GM12878 (cell line): ENCODE measurements at regions not wholly inside any gene's neighbourhood (a gene's known extent, or its start where the extent isn't known, plus 50 kb on each side); places are given as distances from the start of the nearest gene placed in this dataset.

ENCODE experiments used
- ATAC-seq: fragments of 200-7000 bp; cut with Tn5 transposase; 3 replicates; pipeline ENCODE4 v1.9.1; 2020; ENCODE audit warnings: mild to moderate bottlenecking, moderate library complexity
- BruUV-seq: library from RNA; stranded (reverse); fragments of 400-500 nt; replicated peaks from 2 replicates; lab custom pipeline; 2021; lab: Mats Ljungman, UMichigan
- CTCF ChIA-PET: fragments of 300-600 bp; sonication (Branson Sonifier 250); formaldehyde crosslinking; extraction: SDS; loops from one replicate; lab custom pipeline; 2021; ENCODE audit warnings: inconsistent platforms; lab: Yijun Ruan, JAX
- POLR2A ChIA-PET: fragments of 350-600 bp; formaldehyde crosslinking; extraction: SDS; loops from one replicate; lab custom pipeline; 2021; ENCODE audit warnings: inconsistent platforms; lab: Charles Lee
- RAD21 ChIA-PET: fragments of 300-600 bp; sonication (Branson Sonifier 250); formaldehyde crosslinking; loops from one replicate; lab custom pipeline; 2023; ENCODE audit warnings: antibody characterized with exemption; ENCODE audit not compliant: unreplicated experiment; lab: Charles Lee
- SMC1A ChIA-PET: fragments of 300-600 bp; sonication (Branson Sonifier 250); formaldehyde crosslinking; loops from one replicate; lab custom pipeline; 2023; ENCODE audit not compliant: unreplicated experiment, uncharacterized antibody; lab: Charles Lee
- DNase-seq: peaks from one replicate; pipeline ENCODE4 v3.0.0-alpha.2; 2011; ENCODE audit warnings: low read depth, low spot score
- FAIRE-seq: peaks from 3 replicates; lab custom pipeline; 2011; peaks lifted over from hg19 to GRCh38; lab: Jason Lieb, UNC
- H2AFZ ChIP-seq: 2 replicates; pipeline ENCODE4 v1.6.0; 2011; ENCODE audit warnings: low read depth, low read length, control low read depth; ENCODE audit not compliant: control insufficient read depth
- H3K27ac ChIP-seq: 2 replicates; pipeline ENCODE4 v1.5.1; 2011; ENCODE audit warnings: control low read depth; ENCODE audit not compliant: control insufficient read depth, insufficient read depth
- H3K27me3 ChIP-seq, 2 experiments: replicated peaks in 1 of 2; 2 replicates each; pipeline versions ENCODE4 v1.6.0 to v1.6.1; 2011; ENCODE audit warnings: low read length in 1 of 2; ENCODE audit not compliant: control insufficient read depth in 2 of 2, insufficient read depth in 2 of 2
- H3K36me3 ChIP-seq, 2 experiments: 2 replicates each; pipeline ENCODE4 v1.5.1; 2011; ENCODE audit warnings: low read length in 1 of 2; ENCODE audit not compliant: control insufficient read depth in 2 of 2, insufficient read depth in 2 of 2
- H3K4me1 ChIP-seq: 2 replicates; pipeline ENCODE4 v1.6.1; 2011; ENCODE audit warnings: mild to moderate bottlenecking, low read length, moderate library complexity, mixed read lengths; ENCODE audit not compliant: control insufficient read depth, insufficient read depth
- H3K4me2 ChIP-seq: 2 replicates; pipeline ENCODE4 v1.6.0; 2011; ENCODE audit warnings: control low read depth; ENCODE audit not compliant: control insufficient read depth, insufficient read depth
- H3K4me3 ChIP-seq: fragments of 200-600 bp; sonication (generic); 2 replicates; pipeline ENCODE4 v1.5.1; 2016
- H3K79me2 ChIP-seq: 2 replicates; pipeline ENCODE4 v1.6.0; 2011; ENCODE audit warnings: low read length; ENCODE audit not compliant: control insufficient read depth, insufficient read depth
- H3K9ac ChIP-seq: 2 replicates; pipeline ENCODE4 v1.8.0; 2011; ENCODE audit warnings: low read length, control low read depth, mixed read lengths; ENCODE audit not compliant: control insufficient read depth, insufficient read depth
- H3K9me3 ChIP-seq: replicated peaks from 3 replicates; pipeline ENCODE4 v1.5.1; 2011; ENCODE audit warnings: mild to moderate bottlenecking, low read length; ENCODE audit not compliant: control insufficient read depth, insufficient read depth
- H4K20me1 ChIP-seq: 2 replicates; pipeline ENCODE4 v1.6.0; 2011; ENCODE audit not compliant: control insufficient read depth, insufficient read depth
- BCL11A ChIP-seq: IDR thresholded peaks from 2 replicates; pipeline ENCODE4 v1.6.1; 2011; ENCODE audit warnings: low read depth, low read length
- CREM ChIP-seq: IDR thresholded peaks from 2 replicates; pipeline ENCODE4 v1.6.1; 2014; ENCODE audit warnings: antibody characterized with exemption, low read depth
- DPF2 ChIP-seq: fragments of 450-650 bp; IDR thresholded peaks from 2 replicates; pipeline ENCODE4 v1.6.1; 2017; ENCODE audit warnings: mild to moderate bottlenecking
- GATAD2B ChIP-seq: fragments of 450-650 bp; conservative IDR thresholded peaks from 2 replicates; pipeline ENCODE4 v1.6.1; 2017; ENCODE audit warnings: low read depth, mild to moderate bottlenecking, moderate library complexity
- HCFC1 ChIP-seq: fragments of 150-350 bp; IDR thresholded peaks from 2 replicates; pipeline ENCODE4 v1.6.1; 2014; ENCODE audit warnings: low read length
- HDAC2 ChIP-seq: fragments of 200-600 bp; sonication (generic); IDR thresholded peaks from 2 replicates; pipeline ENCODE4 v1.6.1; 2017
- KDM1A ChIP-seq: fragments of 200-600 bp; sonication (generic); IDR thresholded peaks from 2 replicates; pipeline ENCODE4 v1.6.1; 2016; ENCODE audit warnings: borderline replicate concordance
- NBN ChIP-seq: fragments of 450-650 bp; IDR thresholded peaks from 2 replicates; pipeline ENCODE4 v1.6.1; 2016
- RAD51 ChIP-seq: fragments of 450-650 bp; IDR thresholded peaks from 2 replicates; pipeline ENCODE4 v1.6.1; 2016; ENCODE audit warnings: moderate library complexity, mild to moderate bottlenecking, inconsistent platforms
- RFX5 ChIP-seq: IDR thresholded peaks from 2 replicates; pipeline ENCODE4 v1.6.1; 2011; ENCODE audit warnings: low read depth, low read length, improper control_type of control experiment
- STAT3 ChIP-seq: IDR thresholded peaks from 2 replicates; pipeline ENCODE4 v1.6.1; 2011; ENCODE audit warnings: low read depth, low read length, improper control_type of control experiment
- ZNF24 ChIP-seq: fragments of 450-650 bp; IDR thresholded peaks from 2 replicates; pipeline ENCODE4 v1.6.1; 2017; ENCODE audit warnings: antibody characterized with exemption, mild to moderate bottlenecking
- WGBS: methylation state at CpG from one replicate; pipeline ENCODE4 v1.1.6; 2016; ENCODE audit warnings: low lambda C conversion rate; ENCODE audit not compliant: insufficient replicate concordance, insufficient coverage; ENCODE audit errors: missing lambda C conversion rate; 5-methylcytosine and 5-hydroxymethylcytosine counted together
- in situ Hi-C: fragments of 300-500 bp; cut with MboI; formaldehyde crosslinking; loops from 9 replicates; pipeline ENCODE4 v1.14.3; 2018; ENCODE audit warnings: mixed read lengths
- intact Hi-C: fragments of 100-400 bp; cut with micrococcal nuclease; formaldehyde crosslinking; loops from one replicate; pipeline ENCODE4 v1.14.2; 2022; ENCODE audit not compliant: unreplicated experiment
- TF ChIP-seq, protein P1 (sequence below): IDR thresholded peaks from 2 replicates; pipeline ENCODE4 v1.6.1; 2011; ENCODE audit warnings: low read depth, mild to moderate bottlenecking, low read length, moderate library complexity, borderline replicate concordance; ENCODE audit errors: extremely low read depth
- TF ChIP-seq, protein P2 (sequence below): IDR thresholded peaks from 2 replicates; pipeline ENCODE4 v1.6.1; 2012; ENCODE audit warnings: improper control_type of control experiment, low read depth, low read length; ENCODE audit not compliant: insufficient replicate concordance
- TF ChIP-seq, protein P3 (sequence below): fragments of 450-650 bp; IDR thresholded peaks from 2 replicates; pipeline ENCODE4 v1.6.1; 2016; ENCODE audit warnings: mild to moderate bottlenecking

DNA sequence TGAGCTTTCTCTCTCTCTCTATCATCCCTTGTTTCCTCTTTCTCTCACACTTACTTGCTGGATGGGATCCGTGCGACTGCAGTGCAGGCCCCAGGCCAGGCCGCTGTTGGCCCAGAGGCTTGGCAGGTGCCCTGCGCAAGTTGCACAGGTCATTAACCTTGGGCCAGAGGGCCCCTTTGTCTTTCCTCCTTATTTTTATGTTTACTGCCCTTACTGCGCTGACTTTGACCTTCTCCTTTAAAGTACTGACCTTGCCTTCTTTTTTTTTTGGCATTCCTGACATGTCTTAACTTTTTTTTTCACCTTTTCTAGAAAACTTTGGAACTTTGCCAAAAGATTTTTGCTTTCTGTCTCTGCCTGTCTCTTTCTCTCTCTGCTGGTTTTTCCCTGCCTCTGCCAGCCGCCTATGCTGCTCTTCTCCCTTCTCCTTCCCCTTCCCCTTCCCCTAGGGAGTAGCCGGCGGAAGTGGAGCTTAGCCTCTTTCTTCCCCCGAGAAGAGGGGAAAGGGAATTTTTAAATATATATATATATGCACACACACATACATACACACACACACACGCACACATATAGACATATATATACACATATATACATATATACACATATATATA is 59.6 kb upstream of the CDH4 start:
- DNase-seq (no peak), ATAC-seq (no peak), FAIRE-seq (no peak)
- Histone ChIP-seq H4K20me1 (no peaks in the 10 kb centered on the region), H3K27me3 (no peaks in the 10 kb centered on the region), H3K9me3 (no peaks in the 10 kb centered on the region; the same call in 2 of the 3 replicates), H3K9ac (no peak overlapping the region), H3K4me2 (no peak overlapping the region), H3K79me2 (no peaks in the 10 kb centered on the region), H3K4me3 (no peak overlapping the region), H3K36me3 (no peaks in the 10 kb centered on the region), H2AFZ (no peak overlapping the region), H3K27ac (no peak overlapping the region), H3K4me1 (no peaks in the 10 kb centered on the region)
- WGBS: 50% methylated on average over 8 of the region's 10 CpGs
- intact Hi-C loops: no loop called here
- BruUV-seq: no TSS peak
- TF ChIP-seq BCL11A (no peak), ZNF24 (no peak), RAD51 (no peak), STAT3 (no peak), CREM (no peak), HDAC2 (no peak), RFX5 (no peak), KDM1A (no peak), DPF2 (no peak), NBN (no peak), HCFC1 (no peak), GATAD2B (no peak)
- TF ChIP-seq, protein P1, sequence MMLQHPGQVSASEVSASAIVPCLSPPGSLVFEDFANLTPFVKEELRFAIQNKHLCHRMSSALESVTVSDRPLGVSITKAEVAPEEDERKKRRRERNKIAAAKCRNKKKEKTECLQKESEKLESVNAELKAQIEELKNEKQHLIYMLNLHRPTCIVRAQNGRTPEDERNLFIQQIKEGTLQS: no peak
- TF ChIP-seq, protein P2, sequence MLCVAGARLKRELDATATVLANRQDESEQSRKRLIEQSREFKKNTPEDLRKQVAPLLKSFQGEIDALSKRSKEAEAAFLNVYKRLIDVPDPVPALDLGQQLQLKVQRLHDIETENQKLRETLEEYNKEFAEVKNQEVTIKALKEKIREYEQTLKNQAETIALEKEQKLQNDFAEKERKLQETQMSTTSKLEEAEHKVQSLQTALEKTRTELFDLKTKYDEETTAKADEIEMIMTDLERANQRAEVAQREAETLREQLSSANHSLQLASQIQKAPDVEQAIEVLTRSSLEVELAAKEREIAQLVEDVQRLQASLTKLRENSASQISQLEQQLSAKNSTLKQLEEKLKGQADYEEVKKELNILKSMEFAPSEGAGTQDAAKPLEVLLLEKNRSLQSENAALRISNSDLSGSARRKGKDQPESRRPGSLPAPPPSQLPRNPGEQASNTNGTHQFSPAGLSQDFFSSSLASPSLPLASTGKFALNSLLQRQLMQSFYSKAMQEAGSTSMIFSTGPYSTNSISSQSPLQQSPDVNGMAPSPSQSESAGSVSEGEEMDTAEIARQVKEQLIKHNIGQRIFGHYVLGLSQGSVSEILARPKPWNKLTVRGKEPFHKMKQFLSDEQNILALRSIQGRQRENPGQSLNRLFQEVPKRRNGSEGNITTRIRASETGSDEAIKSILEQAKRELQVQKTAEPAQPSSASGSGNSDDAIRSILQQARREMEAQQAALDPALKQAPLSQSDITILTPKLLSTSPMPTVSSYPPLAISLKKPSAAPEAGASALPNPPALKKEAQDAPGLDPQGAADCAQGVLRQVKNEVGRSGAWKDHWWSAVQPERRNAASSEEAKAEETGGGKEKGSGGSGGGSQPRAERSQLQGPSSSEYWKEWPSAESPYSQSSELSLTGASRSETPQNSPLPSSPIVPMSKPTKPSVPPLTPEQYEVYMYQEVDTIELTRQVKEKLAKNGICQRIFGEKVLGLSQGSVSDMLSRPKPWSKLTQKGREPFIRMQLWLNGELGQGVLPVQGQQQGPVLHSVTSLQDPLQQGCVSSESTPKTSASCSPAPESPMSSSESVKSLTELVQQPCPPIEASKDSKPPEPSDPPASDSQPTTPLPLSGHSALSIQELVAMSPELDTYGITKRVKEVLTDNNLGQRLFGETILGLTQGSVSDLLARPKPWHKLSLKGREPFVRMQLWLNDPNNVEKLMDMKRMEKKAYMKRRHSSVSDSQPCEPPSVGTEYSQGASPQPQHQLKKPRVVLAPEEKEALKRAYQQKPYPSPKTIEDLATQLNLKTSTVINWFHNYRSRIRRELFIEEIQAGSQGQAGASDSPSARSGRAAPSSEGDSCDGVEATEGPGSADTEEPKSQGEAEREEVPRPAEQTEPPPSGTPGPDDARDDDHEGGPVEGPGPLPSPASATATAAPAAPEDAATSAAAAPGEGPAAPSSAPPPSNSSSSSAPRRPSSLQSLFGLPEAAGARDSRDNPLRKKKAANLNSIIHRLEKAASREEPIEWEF: no peak
- TF ChIP-seq, protein P3, sequence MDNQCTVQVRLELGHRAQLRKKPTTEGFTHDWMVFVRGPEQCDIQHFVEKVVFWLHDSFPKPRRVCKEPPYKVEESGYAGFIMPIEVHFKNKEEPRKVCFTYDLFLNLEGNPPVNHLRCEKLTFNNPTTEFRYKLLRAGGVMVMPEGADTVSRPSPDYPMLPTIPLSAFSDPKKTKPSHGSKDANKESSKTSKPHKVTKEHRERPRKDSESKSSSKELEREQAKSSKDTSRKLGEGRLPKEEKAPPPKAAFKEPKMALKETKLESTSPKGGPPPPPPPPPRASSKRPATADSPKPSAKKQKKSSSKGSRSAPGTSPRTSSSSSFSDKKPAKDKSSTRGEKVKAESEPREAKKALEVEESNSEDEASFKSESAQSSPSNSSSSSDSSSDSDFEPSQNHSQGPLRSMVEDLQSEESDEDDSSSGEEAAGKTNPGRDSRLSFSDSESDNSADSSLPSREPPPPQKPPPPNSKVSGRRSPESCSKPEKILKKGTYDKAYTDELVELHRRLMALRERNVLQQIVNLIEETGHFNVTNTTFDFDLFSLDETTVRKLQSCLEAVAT: no peak
- ChIA-PET RAD21 (no interaction called here), POLR2A (no interaction called here), CTCF (no interaction called here), SMC1A (no interaction called here)
- in situ Hi-C loops: no loop called here
